HG02588 (cell line): ENCODE measurements at regions not wholly inside any gene's neighbourhood (a gene's known extent, or its start where the extent isn't known, plus 50 kb on each side); places are given as distances from the start of the nearest gene placed in this dataset.

Experiments used
- ATAC-seq: cut with Tn5 transposase; IDR thresholded peaks from one replicate; pipeline ENCODE4 v1.9.1; 2021; ENCODE audit warnings: mild to moderate bottlenecking, moderate library complexity; ENCODE audit not compliant: unreplicated experiment

GRCh38 chr5:173796721-173797495, 91.2 kb upstream of the CPEB4 start:
- no peak for ATAC-seq

- ATAC-seq, result no peak
Observed at GRCh38 chr5:173798127-173798810, 89.9 kb upstream of the CPEB4 start.

GRCh38 chr5:173800340-173800739, 87.8 kb upstream of the CPEB4 start:
- ATAC-seq, result no peak

- ATAC-seq, result no peak
Observed at GRCh38 chr5:173801006-173801405, 87.1 kb upstream of the CPEB4 start.

GRCh38 chr5:173802670-173803165, 85.4 kb upstream of the CPEB4 start:
- ATAC-seq, result no peak

- ATAC-seq, result no peak
Observed at GRCh38 chr5:173804579-173804978, 83.6 kb upstream of the CPEB4 start.

GRCh38 chr5:173806270-173807035, 81.7 kb upstream of the CPEB4 start:
- no peak for ATAC-seq

GRCh38 chr5:173807181-173807655, 80.9 kb upstream of the CPEB4 start:
- ATAC-seq, result no peak

GRCh38 chr5:173808079-173808808, 79.9 kb upstream of the CPEB4 start:
- ATAC-seq, result no peak

- ATAC-seq, result no peak
Observed at GRCh38 chr5:173809014-173809413, 79.1 kb upstream of the CPEB4 start.

- ATAC-seq, result no peak
Observed at GRCh38 chr5:173812811-173813550, 75.2 kb upstream of the CPEB4 start.

GRCh38 chr5:173814053-173814452, 74.1 kb upstream of the CPEB4 start:
- ATAC-seq, result no peak

GRCh38 chr5:173815571-173815970, 72.6 kb upstream of the CPEB4 start:
- ATAC-seq, result no peak

- ATAC-seq, result no peak
Observed at GRCh38 chr5:173816728-173817127, 71.4 kb upstream of the CPEB4 start.

- no peak for ATAC-seq
Observed at GRCh38 chr5:173817561-173817960, 70.6 kb upstream of the CPEB4 start.

GRCh38 chr5:173819521-173819920, 68.6 kb upstream of the CPEB4 start:
- no peak for ATAC-seq

GRCh38 chr5:173823274-173823644, 64.9 kb upstream of the CPEB4 start:
- no peak for ATAC-seq

- no peak for ATAC-seq
Observed at GRCh38 chr5:173823721-173824567, 64.2 kb upstream of the CPEB4 start.

GRCh38 chr5:173825215-173825865, 62.8 kb upstream of the CPEB4 start:
- ATAC-seq, result no peak
